NB4 (cell line): ENCODE measurements at regions not wholly inside any gene's neighbourhood (a gene's known extent, or its start where the extent isn't known, plus 50 kb on each side); places are given as distances from the start of the nearest gene placed in this dataset.

ENCODE experiments used
- POLR2A ChIP-seq: IDR thresholded peaks from 2 replicates; pipeline ENCODE4 v1.6.1; 2011; ENCODE audit warnings: mild to moderate bottlenecking; ENCODE audit not compliant: insufficient read length; ENCODE audit errors: extremely low read depth
- TF ChIP-seq, protein P1 (sequence below): IDR thresholded peaks from one replicate; pipeline ENCODE4 v1.5.1; 2012; ENCODE audit warnings: low read depth, low read length

DNA sequence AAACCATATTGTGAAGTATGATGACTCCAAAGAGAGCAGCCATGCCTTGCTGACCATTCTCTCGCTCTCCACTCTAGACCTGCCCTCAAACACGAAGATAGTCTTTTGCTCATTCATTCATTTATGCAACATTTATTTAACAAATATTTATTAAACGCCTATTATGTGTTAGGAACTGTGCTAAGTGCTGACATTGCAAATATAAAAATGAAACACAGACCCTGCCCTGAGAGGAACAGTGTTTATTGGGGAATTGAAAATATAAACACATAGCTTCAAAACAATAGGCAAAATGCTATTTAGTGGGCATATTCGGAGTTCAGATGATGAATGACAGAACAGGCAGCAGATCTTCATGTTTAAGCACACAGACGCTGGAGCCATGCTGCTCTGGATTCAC lies 213.6 kb downstream of the NUF2 start:
- TF ChIP-seq, protein P1, sequence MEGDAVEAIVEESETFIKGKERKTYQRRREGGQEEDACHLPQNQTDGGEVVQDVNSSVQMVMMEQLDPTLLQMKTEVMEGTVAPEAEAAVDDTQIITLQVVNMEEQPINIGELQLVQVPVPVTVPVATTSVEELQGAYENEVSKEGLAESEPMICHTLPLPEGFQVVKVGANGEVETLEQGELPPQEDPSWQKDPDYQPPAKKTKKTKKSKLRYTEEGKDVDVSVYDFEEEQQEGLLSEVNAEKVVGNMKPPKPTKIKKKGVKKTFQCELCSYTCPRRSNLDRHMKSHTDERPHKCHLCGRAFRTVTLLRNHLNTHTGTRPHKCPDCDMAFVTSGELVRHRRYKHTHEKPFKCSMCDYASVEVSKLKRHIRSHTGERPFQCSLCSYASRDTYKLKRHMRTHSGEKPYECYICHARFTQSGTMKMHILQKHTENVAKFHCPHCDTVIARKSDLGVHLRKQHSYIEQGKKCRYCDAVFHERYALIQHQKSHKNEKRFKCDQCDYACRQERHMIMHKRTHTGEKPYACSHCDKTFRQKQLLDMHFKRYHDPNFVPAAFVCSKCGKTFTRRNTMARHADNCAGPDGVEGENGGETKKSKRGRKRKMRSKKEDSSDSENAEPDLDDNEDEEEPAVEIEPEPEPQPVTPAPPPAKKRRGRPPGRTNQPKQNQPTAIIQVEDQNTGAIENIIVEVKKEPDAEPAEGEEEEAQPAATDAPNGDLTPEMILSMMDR: no peak
- TF ChIP-seq POLR2A: no peak
